Osteoblast (primary cell): ENCODE measurements at regions not wholly inside any gene's neighbourhood (a gene's known extent, or its start where the extent isn't known, plus 50 kb on each side); places are given as distances from the start of the nearest gene placed in this dataset.
"Not testable (repeated sequence)": the region's sequence is repeated elsewhere in the genome, so short reads cannot be mapped to it uniquely, and the experiment has no call there.

Source experiments
- DNase-seq: peaks from one replicate; pipeline ENCODE4 v3.0.0; 2011; ENCODE audit warnings: low spot score, mixed read lengths; ENCODE audit not compliant: insufficient read length; ENCODE audit errors: missing footprints
- H2AFZ ChIP-seq: 2 replicates; pipeline ENCODE4 v1.6.0; 2011; ENCODE audit warnings: mild to moderate bottlenecking, low read length
- H3K27ac ChIP-seq: 2 replicates; pipeline ENCODE4 v1.5.1; 2011; ENCODE audit warnings: mild to moderate bottlenecking, low read depth, low read length, moderate library complexity
- H3K27me3 ChIP-seq: 2 replicates; pipeline ENCODE4 v1.6.0; 2012; ENCODE audit warnings: mild to moderate bottlenecking, control low read depth, inconsistent platforms, low read length, moderate library complexity; ENCODE audit not compliant: insufficient read depth
- H3K36me3 ChIP-seq: 2 replicates; pipeline ENCODE4 v1.5.1; 2011; ENCODE audit warnings: mild to moderate bottlenecking, low read length, control low read depth, moderate library complexity; ENCODE audit not compliant: insufficient read depth
- H3K4me1 ChIP-seq: 2 replicates; pipeline ENCODE4 v1.5.1; 2011; ENCODE audit warnings: mild to moderate bottlenecking, low read length, control low read depth, moderate library complexity; ENCODE audit not compliant: insufficient read depth
- H3K4me2 ChIP-seq: 2 replicates; pipeline ENCODE4 v1.6.0; 2011; ENCODE audit warnings: mild to moderate bottlenecking, low read length; ENCODE audit not compliant: insufficient read depth
- H3K4me3 ChIP-seq: fragments of 200-600 bp; sonication (generic); 3 replicates; pipeline ENCODE4 v1.5.1; 2012; ENCODE audit warnings: mild to moderate bottlenecking, low read length, inconsistent platforms; ENCODE audit not compliant: insufficient read depth
- H3K79me2 ChIP-seq: 2 replicates; pipeline ENCODE4 v1.6.0; 2012; ENCODE audit warnings: mild to moderate bottlenecking, low read length, control low read depth, inconsistent platforms; ENCODE audit not compliant: insufficient read depth
- H3K9me3 ChIP-seq: 2 replicates; pipeline ENCODE4 v1.5.1; 2011; ENCODE audit warnings: low read depth, low read length, control low read depth
- H4K20me1 ChIP-seq: 2 replicates; pipeline ENCODE4 v1.6.0; 2012; ENCODE audit warnings: mild to moderate bottlenecking, low read length, control low read depth; ENCODE audit not compliant: insufficient read depth
- CTCF ChIP-seq: IDR thresholded peaks from 2 replicates; pipeline ENCODE4 v1.5.1; 2011; ENCODE audit warnings: mild to moderate bottlenecking, low read depth, low read length, moderate library complexity; ENCODE audit errors: extremely low read depth

- DNase-seq = peak; percentile 95
- Histone ChIP-seq H3K4me3 (no peak overlapping the region), H2AFZ (peak overlapping the region; percentile 52), H3K27ac (peak overlapping the region; percentile 17), H3K27me3 (no peaks in the 10 kb centered on the region), H3K4me2 (peak overlapping the region; percentile 24), H3K4me1 (peaks cover 12% of the 10 kb centered on the region), H4K20me1 (no peaks in the 10 kb centered on the region), H3K79me2 (no peaks in the 10 kb centered on the region), H3K36me3 (no peaks in the 10 kb centered on the region), H3K9me3 (no peaks in the 10 kb centered on the region)
- no peak for TF ChIP-seq CTCF
Observed at GRCh38 chr3:15875016-15875689, 77.4 kb upstream of the ANKRD28 start.

- H3K4me3 ChIP-seq = no peak overlapping the region
- no peak overlapping the region for H3K4me2 ChIP-seq
- no peak for TF ChIP-seq CTCF
- DNase-seq = no peak
- no peaks in the 10 kb centered on the region for H3K36me3 ChIP-seq
- no peaks in the 10 kb centered on the region for H4K20me1 ChIP-seq
- no peak overlapping the region for H2AFZ ChIP-seq
- H3K4me1 ChIP-seq = peaks cover 12% of the 10 kb centered on the region
- H3K79me2 ChIP-seq = no peaks in the 10 kb centered on the region
- no peaks in the 10 kb centered on the region for H3K27me3 ChIP-seq
- H3K27ac ChIP-seq = no peak overlapping the region
- no peaks in the 10 kb centered on the region for H3K9me3 ChIP-seq
Observed at GRCh38 chr3:15876669-15877068, 78.9 kb upstream of the ANKRD28 start.

GRCh38 chr3:15877813-15878212 is 80.0 kb upstream of the ANKRD28 start:
- Histone ChIP-seq H3K27me3 (no peaks in the 10 kb centered on the region), H3K27ac (no peak overlapping the region), H4K20me1 (no peaks in the 10 kb centered on the region), H3K9me3 (no peaks in the 10 kb centered on the region), H3K4me2 (no peak overlapping the region), H3K4me3 (no peak overlapping the region), H3K4me1 (peaks cover 12% of the 10 kb centered on the region), H2AFZ (no peak overlapping the region), H3K36me3 (no peaks in the 10 kb centered on the region), H3K79me2 (no peaks in the 10 kb centered on the region)
- no peak for TF ChIP-seq CTCF
- DNase-seq = no peak

GRCh38 chr3:15879787-15880186 is 82.0 kb upstream of the ANKRD28 start:
- H4K20me1 ChIP-seq, H3K27ac ChIP-seq, H3K36me3 ChIP-seq, H3K4me1 ChIP-seq, H3K4me2 ChIP-seq, H3K4me3 ChIP-seq, H3K79me2 ChIP-seq, H2AFZ ChIP-seq, H3K27me3 ChIP-seq, DNase-seq, H3K9me3 ChIP-seq: not testable (repeated sequence)
